Panc1 (cell line): ENCODE measurements at regions not wholly inside any gene's neighbourhood (a gene's known extent, or its start where the extent isn't known, plus 50 kb on each side); places are given as distances from the start of the nearest gene placed in this dataset.

ENCODE experiments used
- ATAC-seq: fragments of 200-7000 bp; cut with Tn5 transposase; 2 replicates; pipeline ENCODE4 v1.9.1; 2020; ENCODE audit warnings: mild to moderate bottlenecking, moderate library complexity
- BruUV-seq: library from RNA; stranded (reverse); fragments of 400-500 nt; replicated peaks from 2 replicates; lab custom pipeline; 2021; lab: Mats Ljungman, UMichigan
- CTCF ChIA-PET: fragments of 300-600 bp; sonication (Branson Sonifier 250); formaldehyde crosslinking; loops from one replicate; lab custom pipeline; 2022; ENCODE audit warnings: antibody characterized with exemption; lab: Charles Lee
- POLR2A ChIA-PET: fragments of 300-600 bp; sonication (Branson Sonifier 250); formaldehyde crosslinking; loops from one replicate; lab custom pipeline; 2022; ENCODE audit warnings: antibody characterized with exemption; lab: Charles Lee
- DNase-seq: peaks from one replicate; pipeline ENCODE4 v3.0.0-alpha.2; 2010; ENCODE audit warnings: low read depth, low spot score
- H3K27ac ChIP-seq: 2 replicates; pipeline ENCODE4 v1.5.1; 2011; ENCODE audit warnings: mild to moderate bottlenecking, low read length, inconsistent platforms
- H3K27me3 ChIP-seq: fragments of 200-500 bp; sonication (Bioruptor generic); 2 replicates; pipeline ENCODE4 v1.6.0; 2014; ENCODE audit warnings: low read length, inconsistent platforms; ENCODE audit not compliant: control insufficient read depth, insufficient read depth
- H3K36me3 ChIP-seq: fragments of 200-500 bp; sonication (Bioruptor generic); 2 replicates; pipeline ENCODE4 v1.5.1; 2014; ENCODE audit warnings: inconsistent platforms, mild to moderate bottlenecking, low read length, moderate library complexity; ENCODE audit not compliant: control insufficient read depth, insufficient read depth
- H3K4me1 ChIP-seq: 2 replicates; pipeline ENCODE4 v1.5.1; 2011; ENCODE audit warnings: inconsistent platforms, mild to moderate bottlenecking, low read length, moderate library complexity; ENCODE audit not compliant: control insufficient read depth, insufficient read depth
- H3K4me3 ChIP-seq, 2 experiments: 2 replicates each; pipeline ENCODE4 v1.5.1; 2011 to 2012; ENCODE audit warnings: low read depth in 2 of 2, low read length in 2 of 2, mild to moderate bottlenecking in 2 of 2, inconsistent platforms in 1 of 2, moderate library complexity in 1 of 2
- H3K9me3 ChIP-seq: fragments of 200-500 bp; sonication (Bioruptor generic); 2 replicates; pipeline ENCODE4 v1.5.1; 2014; ENCODE audit warnings: low read depth, mild to moderate bottlenecking, inconsistent platforms, low read length, moderate library complexity; ENCODE audit not compliant: control insufficient read depth, insufficient read depth
- CTCF ChIP-seq: fragments of 450-650 bp; IDR thresholded peaks from 2 replicates; pipeline ENCODE4 v1.5.1; 2017; ENCODE audit warnings: mild to moderate bottlenecking
- POLR2AphosphoS5 ChIP-seq: IDR thresholded peaks from 2 replicates; pipeline ENCODE4 v1.6.1; 2012; ENCODE audit warnings: mild to moderate bottlenecking, low read depth, low read length, moderate library complexity
- REST ChIP-seq, 2 experiments: IDR thresholded peaks; 2 replicates each; pipeline ENCODE4 v1.6.1; 2011 to 2012; ENCODE audit warnings: low read depth in 2 of 2, control low read depth in 1 of 2, low read length in 1 of 2, mild to moderate bottlenecking in 1 of 2, moderate library complexity in 1 of 2; ENCODE audit not compliant: insufficient read depth in 1 of 2
- SIN3A ChIP-seq: IDR thresholded peaks from 2 replicates; pipeline ENCODE4 v1.6.1; 2012; ENCODE audit warnings: low read depth, mild to moderate bottlenecking, low read length, moderate library complexity, borderline replicate concordance; ENCODE audit not compliant: insufficient read depth
- TCF7L2 ChIP-seq: IDR thresholded peaks from 2 replicates; pipeline ENCODE4 v1.6.1; 2011; ENCODE audit warnings: mild to moderate bottlenecking, low read depth, low read length, inconsistent platforms
- in situ Hi-C: cut with HindIII; loops from 2 replicates; pipeline ENCODE4 v1.10.0; 2016; ENCODE audit warnings: low sequenced_read_pairs, low pct_unique_long_range_greater_than_20kb
- intact Hi-C: fragments of 100-400 bp; cut with micrococcal nuclease; formaldehyde crosslinking; loops from one replicate; pipeline ENCODE4 v1.10.0; 2022; ENCODE audit not compliant: unreplicated experiment

- ATAC-seq = no peak
- no peak for DNase-seq
- Histone ChIP-seq H3K9me3 (no peaks in the 10 kb centered on the region), H3K4me3 (no peak overlapping the region), H3K4me1 (no peaks in the 10 kb centered on the region), H3K36me3 (no peaks in the 10 kb centered on the region), H3K27ac (no peak overlapping the region), H3K27me3 (peaks cover 5% of the 10 kb centered on the region; the same call in 1 of the 2 replicates)
- POLR2A ChIA-PET = no interaction called here
- CTCF ChIA-PET = no interaction called here
- intact Hi-C loops = no loop called here
- BruUV-seq = no TSS peak
- no peak for TF ChIP-seq TCF7L2
- no peak for TF ChIP-seq POLR2AphosphoS5
- TF ChIP-seq REST (IDR thresholded peaks at IDR 0.05; ENCODE audit: insufficient read depth in 1 of 2, low read depth in 2 of 2, low read length in 1 of 2) = no peak
- TF ChIP-seq SIN3A = no peak
- TF ChIP-seq CTCF = no peak
- in situ Hi-C loops = no loop called here
These were observed 122.0 kb downstream of the CARTPT start for GRCh38 chr5:71841107-71841506.

GRCh38 chr5:71843111-71843510 is 124.0 kb downstream of the CARTPT start:
- CTCF ChIA-PET = no interaction called here

More at GRCh38 chr5:71843111-71843510, 124.0 kb downstream of the CARTPT start:
- ATAC-seq = no peak
- no TSS peak for BruUV-seq
- in situ Hi-C loops = no loop called here
- intact Hi-C loops = no loop called here
- H3K27me3 ChIP-seq = peaks cover 5% of the 10 kb centered on the region; the same call in 1 of the 2 replicates
- H3K4me3 ChIP-seq = no peak overlapping the region
- no peaks in the 10 kb centered on the region for H3K4me1 ChIP-seq
- no peaks in the 10 kb centered on the region for H3K36me3 ChIP-seq
- POLR2A ChIA-PET = no interaction called here
- no peak overlapping the region for H3K27ac ChIP-seq
- TF ChIP-seq POLR2AphosphoS5 = no peak
- no peak for TF ChIP-seq TCF7L2
- TF ChIP-seq REST (IDR thresholded peaks at IDR 0.05; ENCODE audit: insufficient read depth in 1 of 2, low read depth in 2 of 2, low read length in 1 of 2) = no peak
- TF ChIP-seq SIN3A = no peak
- TF ChIP-seq CTCF = no peak
- H3K9me3 ChIP-seq = no peaks in the 10 kb centered on the region
- DNase-seq = no peak
